PC-9 (cell line): ENCODE measurements at regions not wholly inside any gene's neighbourhood (a gene's known extent, or its start where the extent isn't known, plus 50 kb on each side); places are given as distances from the start of the nearest gene placed in this dataset.

Experiments
- CTCF ChIP-seq: fragments of 200-600 bp; sonication (generic); conservative IDR thresholded peaks from 2 replicates; pipeline ENCODE4 v1.6.1; 2017; ENCODE audit warnings: mixed run types, antibody characterized with exemption, mild to moderate bottlenecking, moderate library complexity
- EZH2 ChIP-seq: fragments of 200-600 bp; sonication (generic); IDR thresholded peaks from 2 replicates; pipeline ENCODE4 v1.8.0; 2017; ENCODE audit warnings: antibody characterized with exemption, low read depth

- TF ChIP-seq CTCF = no peak
- TF ChIP-seq EZH2 = no peak
Observed at GRCh38 chr13:74452881-74453280, 318.7 kb upstream of the KLF12 start.
